HL-60 (cell line): ENCODE measurements at regions not wholly inside any gene's neighbourhood (a gene's known extent, or its start where the extent isn't known, plus 50 kb on each side); places are given as distances from the start of the nearest gene placed in this dataset.

ENCODE experiments used
- GABPA ChIP-seq: IDR thresholded peaks from 2 replicates; pipeline ENCODE4 v1.6.1; 2012; ENCODE audit warnings: low read depth
- POLR2AphosphoS5 ChIP-seq: IDR thresholded peaks from 2 replicates; pipeline ENCODE4 v1.6.1; 2012; ENCODE audit warnings: low read depth
- TF ChIP-seq, protein P1 (sequence below): IDR thresholded peaks from one replicate; pipeline ENCODE4 v1.5.1; 2011; ENCODE audit warnings: low read length, control low read depth, inconsistent platforms; ENCODE audit not compliant: insufficient read depth

GRCh38 chr18:73249030-73249429, 381.2 kb upstream of the NETO1 start:
- TF ChIP-seq POLR2AphosphoS5 (no peak), GABPA (no peak)
- TF ChIP-seq, protein P1, sequence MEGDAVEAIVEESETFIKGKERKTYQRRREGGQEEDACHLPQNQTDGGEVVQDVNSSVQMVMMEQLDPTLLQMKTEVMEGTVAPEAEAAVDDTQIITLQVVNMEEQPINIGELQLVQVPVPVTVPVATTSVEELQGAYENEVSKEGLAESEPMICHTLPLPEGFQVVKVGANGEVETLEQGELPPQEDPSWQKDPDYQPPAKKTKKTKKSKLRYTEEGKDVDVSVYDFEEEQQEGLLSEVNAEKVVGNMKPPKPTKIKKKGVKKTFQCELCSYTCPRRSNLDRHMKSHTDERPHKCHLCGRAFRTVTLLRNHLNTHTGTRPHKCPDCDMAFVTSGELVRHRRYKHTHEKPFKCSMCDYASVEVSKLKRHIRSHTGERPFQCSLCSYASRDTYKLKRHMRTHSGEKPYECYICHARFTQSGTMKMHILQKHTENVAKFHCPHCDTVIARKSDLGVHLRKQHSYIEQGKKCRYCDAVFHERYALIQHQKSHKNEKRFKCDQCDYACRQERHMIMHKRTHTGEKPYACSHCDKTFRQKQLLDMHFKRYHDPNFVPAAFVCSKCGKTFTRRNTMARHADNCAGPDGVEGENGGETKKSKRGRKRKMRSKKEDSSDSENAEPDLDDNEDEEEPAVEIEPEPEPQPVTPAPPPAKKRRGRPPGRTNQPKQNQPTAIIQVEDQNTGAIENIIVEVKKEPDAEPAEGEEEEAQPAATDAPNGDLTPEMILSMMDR = no peak
